Neural progenitor cell (in vitro differentiated cells): ENCODE measurements at regions not wholly inside any gene's neighbourhood (a gene's known extent, or its start where the extent isn't known, plus 50 kb on each side); places are given as distances from the start of the nearest gene placed in this dataset.

Source experiments
- EZH2 ChIP-seq: fragments of 200-600 bp; sonication (generic); IDR thresholded peaks from 2 replicates; pipeline ENCODE4 v1.6.1; 2017; ENCODE audit warnings: antibody characterized with exemption, mild to moderate bottlenecking, moderate library complexity
- TF ChIP-seq, protein P1 (sequence below): fragments of 200-600 bp; sonication (generic); IDR thresholded peaks from 2 replicates; pipeline ENCODE4 v1.5.1; 2017; ENCODE audit warnings: antibody characterized with exemption, mild to moderate bottlenecking

DNA sequence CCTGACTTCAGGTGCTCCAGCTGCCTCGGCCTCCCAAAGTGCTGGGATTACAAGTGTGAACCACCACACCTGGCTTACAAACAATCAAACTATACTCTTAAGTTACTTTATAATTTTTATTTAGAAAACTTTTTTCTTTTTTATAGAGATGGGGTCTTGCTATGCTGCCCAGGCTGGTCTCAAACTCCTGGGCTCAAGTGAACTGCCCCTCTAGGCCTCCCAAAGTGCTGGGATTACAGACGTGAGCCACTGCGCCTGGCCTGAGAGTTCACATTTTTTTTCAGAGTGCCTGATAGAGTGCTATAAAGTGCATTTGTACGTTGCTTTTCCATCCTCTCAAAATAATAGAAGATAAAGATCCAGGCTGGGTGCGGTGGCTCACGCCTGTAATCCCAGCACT, 102.0 kb upstream of the TBL1XR1 start:
- TF ChIP-seq, protein P1, sequence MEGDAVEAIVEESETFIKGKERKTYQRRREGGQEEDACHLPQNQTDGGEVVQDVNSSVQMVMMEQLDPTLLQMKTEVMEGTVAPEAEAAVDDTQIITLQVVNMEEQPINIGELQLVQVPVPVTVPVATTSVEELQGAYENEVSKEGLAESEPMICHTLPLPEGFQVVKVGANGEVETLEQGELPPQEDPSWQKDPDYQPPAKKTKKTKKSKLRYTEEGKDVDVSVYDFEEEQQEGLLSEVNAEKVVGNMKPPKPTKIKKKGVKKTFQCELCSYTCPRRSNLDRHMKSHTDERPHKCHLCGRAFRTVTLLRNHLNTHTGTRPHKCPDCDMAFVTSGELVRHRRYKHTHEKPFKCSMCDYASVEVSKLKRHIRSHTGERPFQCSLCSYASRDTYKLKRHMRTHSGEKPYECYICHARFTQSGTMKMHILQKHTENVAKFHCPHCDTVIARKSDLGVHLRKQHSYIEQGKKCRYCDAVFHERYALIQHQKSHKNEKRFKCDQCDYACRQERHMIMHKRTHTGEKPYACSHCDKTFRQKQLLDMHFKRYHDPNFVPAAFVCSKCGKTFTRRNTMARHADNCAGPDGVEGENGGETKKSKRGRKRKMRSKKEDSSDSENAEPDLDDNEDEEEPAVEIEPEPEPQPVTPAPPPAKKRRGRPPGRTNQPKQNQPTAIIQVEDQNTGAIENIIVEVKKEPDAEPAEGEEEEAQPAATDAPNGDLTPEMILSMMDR = no peak
- TF ChIP-seq EZH2 = no peak
